ENCODE measurements at regions not wholly inside any gene's neighbourhood (a gene's known extent, or its start where the extent isn't known, plus 50 kb on each side); places are given as distances from the start of the nearest gene placed in this dataset.

- TF ChIP-seq CTCF (IDR thresholded peaks at IDR 0.05) (no peak), POLR2A (IDR thresholded peaks at IDR 0.05) (no peak)
Observed at GRCh38 chr12:127374447-127374846, 892.5 kb upstream of the TMEM132C start.
